Brain microvascular endothelial cell (primary cell): ENCODE measurements at regions not wholly inside any gene's neighbourhood (a gene's known extent, or its start where the extent isn't known, plus 50 kb on each side); places are given as distances from the start of the nearest gene placed in this dataset.

Experiments
- DNase-seq: peaks from one replicate; pipeline ENCODE4 v3.0.0-alpha.2; 2020
- H3K27ac ChIP-seq: fragments of 250-450 bp; sonication (Bioruptor Pico); 2 replicates; pipeline ENCODE4 v1.5.1; 2020; ENCODE audit warnings: mild to moderate bottlenecking, moderate library complexity
- H3K27me3 ChIP-seq: fragments of 250-450 bp; sonication (Bioruptor Pico); replicated peaks from 2 replicates; pipeline ENCODE4 v1.5.1; 2020; ENCODE audit warnings: mild to moderate bottlenecking
- H3K36me3 ChIP-seq: fragments of 250-450 bp; sonication (Bioruptor Pico); replicated peaks from 2 replicates; pipeline ENCODE4 v1.5.1; 2020; ENCODE audit warnings: mild to moderate bottlenecking
- H3K4me3 ChIP-seq: 2 replicates; pipeline ENCODE4 v1.5.1; 2011; ENCODE audit warnings: low read depth, mild to moderate bottlenecking, control low read depth, low read length, moderate library complexity
- in situ Hi-C: cut with HindIII; loops from 2 replicates; pipeline ENCODE4 v1.10.0; 2017; ENCODE audit warnings: low sequenced_read_pairs, low pct_ligation_motif_present
- TF ChIP-seq, protein P1 (sequence below): IDR thresholded peaks from 2 replicates; pipeline ENCODE4 v1.5.1; 2011; ENCODE audit warnings: low read depth, mild to moderate bottlenecking, moderate library complexity, low read length, control low read depth, inconsistent platforms; ENCODE audit errors: missing control alignments

GRCh38 chr13:33953781-33954180 lies 135.8 kb downstream of the RFC3 start:
- no peak for DNase-seq
- Histone ChIP-seq H3K27me3 (no peaks in the 10 kb centered on the region), H3K4me3 (no peak overlapping the region), H3K27ac (no peak overlapping the region), H3K36me3 (no peaks in the 10 kb centered on the region)
- in situ Hi-C loops, result no loop called here
- TF ChIP-seq, protein P1, sequence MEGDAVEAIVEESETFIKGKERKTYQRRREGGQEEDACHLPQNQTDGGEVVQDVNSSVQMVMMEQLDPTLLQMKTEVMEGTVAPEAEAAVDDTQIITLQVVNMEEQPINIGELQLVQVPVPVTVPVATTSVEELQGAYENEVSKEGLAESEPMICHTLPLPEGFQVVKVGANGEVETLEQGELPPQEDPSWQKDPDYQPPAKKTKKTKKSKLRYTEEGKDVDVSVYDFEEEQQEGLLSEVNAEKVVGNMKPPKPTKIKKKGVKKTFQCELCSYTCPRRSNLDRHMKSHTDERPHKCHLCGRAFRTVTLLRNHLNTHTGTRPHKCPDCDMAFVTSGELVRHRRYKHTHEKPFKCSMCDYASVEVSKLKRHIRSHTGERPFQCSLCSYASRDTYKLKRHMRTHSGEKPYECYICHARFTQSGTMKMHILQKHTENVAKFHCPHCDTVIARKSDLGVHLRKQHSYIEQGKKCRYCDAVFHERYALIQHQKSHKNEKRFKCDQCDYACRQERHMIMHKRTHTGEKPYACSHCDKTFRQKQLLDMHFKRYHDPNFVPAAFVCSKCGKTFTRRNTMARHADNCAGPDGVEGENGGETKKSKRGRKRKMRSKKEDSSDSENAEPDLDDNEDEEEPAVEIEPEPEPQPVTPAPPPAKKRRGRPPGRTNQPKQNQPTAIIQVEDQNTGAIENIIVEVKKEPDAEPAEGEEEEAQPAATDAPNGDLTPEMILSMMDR, result no peak

DNA sequence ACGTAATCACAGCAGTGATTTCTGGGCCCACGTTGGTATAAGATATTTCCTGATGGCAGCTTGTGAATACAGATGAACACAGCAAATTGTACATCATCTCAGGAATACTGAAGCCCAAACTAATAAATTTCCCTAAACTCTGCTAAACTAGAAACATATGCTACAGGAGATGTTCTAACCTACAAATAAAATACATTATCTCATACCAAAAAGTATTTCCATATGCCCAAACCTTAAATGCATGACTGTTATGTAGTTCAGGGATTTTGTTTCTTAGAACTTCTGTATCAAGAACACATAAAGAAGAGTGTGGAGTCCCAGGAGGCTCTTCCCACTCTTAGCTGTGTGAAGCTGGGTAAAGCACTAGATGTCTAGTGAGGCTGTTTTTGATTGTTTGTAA lies 138.4 kb downstream of the RFC3 start:
- DNase-seq, result no peak
- no peak overlapping the region for H3K27ac ChIP-seq
- H3K4me3 ChIP-seq, result no peak overlapping the region
- no peaks in the 10 kb centered on the region for H3K27me3 ChIP-seq
- H3K36me3 ChIP-seq, result no peaks in the 10 kb centered on the region
- in situ Hi-C loops, result no loop called here
- TF ChIP-seq, protein P1, result no peak

- Histone ChIP-seq H3K4me3 (no peak overlapping the region), H3K27ac (no peak overlapping the region), H3K36me3 (no peaks in the 10 kb centered on the region), H3K27me3 (no peaks in the 10 kb centered on the region)
- TF ChIP-seq, protein P1, result no peak
- DNase-seq, result no peak
- in situ Hi-C loops, result no loop called here
Measured at GRCh38 chr13:33957497-33957905, 139.6 kb downstream of the RFC3 start.

GRCh38 chr13:33958964-33959363 lies 141.0 kb downstream of the RFC3 start:
- TF ChIP-seq, protein P1, result no peak
- Histone ChIP-seq H3K4me3 (no peak overlapping the region), H3K27me3 (no peaks in the 10 kb centered on the region), H3K27ac (no peak overlapping the region), H3K36me3 (no peaks in the 10 kb centered on the region)
- in situ Hi-C loops, result no loop called here
- no peak for DNase-seq

DNA sequence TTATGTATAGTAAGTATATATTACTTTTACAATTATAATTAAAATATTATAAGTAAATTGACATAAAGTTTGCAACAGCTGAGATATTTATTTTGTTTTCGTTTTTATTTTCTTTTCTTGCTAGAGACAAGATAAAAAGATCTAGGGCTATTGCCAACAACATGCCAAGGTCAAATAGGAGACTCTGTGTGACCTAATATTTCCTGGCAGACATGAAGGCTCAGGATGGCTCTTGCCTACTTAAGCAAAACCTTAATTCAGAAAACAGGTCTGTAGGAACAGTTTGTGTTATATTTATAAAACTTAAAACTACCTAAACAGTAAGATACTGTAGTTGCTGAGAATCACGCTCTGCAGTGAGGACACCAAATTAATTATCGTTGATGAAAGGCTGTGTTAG lies 145.2 kb downstream of the RFC3 start:
- TF ChIP-seq, protein P1, result no peak
- Histone ChIP-seq H3K27me3 (no peaks in the 10 kb centered on the region), H3K36me3 (no peaks in the 10 kb centered on the region), H3K27ac (no peak overlapping the region), H3K4me3 (no peak overlapping the region)
- no peak for DNase-seq
- in situ Hi-C loops, result no loop called here

GRCh38 chr13:33963895-33964294 lies 145.9 kb downstream of the RFC3 start:
- no peak overlapping the region for H3K27ac ChIP-seq
- no peak for DNase-seq
- H3K4me3 ChIP-seq, result no peak overlapping the region
- no peaks in the 10 kb centered on the region for H3K27me3 ChIP-seq
- TF ChIP-seq, protein P1, result no peak
- H3K36me3 ChIP-seq, result no peaks in the 10 kb centered on the region
- in situ Hi-C loops, result no loop called here
